GM23338 (cell line): ENCODE measurements at regions not wholly inside any gene's neighbourhood (a gene's known extent, or its start where the extent isn't known, plus 50 kb on each side); places are given as distances from the start of the nearest gene placed in this dataset.

Experiments
- ATAC-seq: fragments of 200-7000 bp; cut with Tn5 transposase; 3 replicates; pipeline ENCODE4 v1.9.1; 2020
- DNase-seq: peaks from one replicate; pipeline ENCODE4 v3.0.0-alpha.2; 2015; ENCODE audit warnings: low spot score
- H2AFZ ChIP-seq: fragments of 200-600 bp; sonication (generic); 2 replicates; pipeline ENCODE4 v1.8.0; 2016; ENCODE audit warnings: antibody characterized with exemption, mild to moderate bottlenecking, moderate library complexity
- H3F3A ChIP-seq: fragments of 200-600 bp; sonication (generic); replicated peaks from 2 replicates; pipeline ENCODE4 v1.8.0; 2017; ENCODE audit warnings: antibody characterized with exemption, mixed run types, low read depth
- H3K27ac ChIP-seq: fragments of 200-600 bp; sonication (generic); 2 replicates; pipeline ENCODE4 v1.6.1; 2016; ENCODE audit warnings: low read depth
- H3K27me3 ChIP-seq: fragments of 200-600 bp; sonication (generic); 2 replicates; pipeline ENCODE4 v1.8.0; 2016; ENCODE audit warnings: mild to moderate bottlenecking, mixed run types, moderate library complexity; ENCODE audit not compliant: insufficient read depth
- H3K36me3 ChIP-seq: fragments of 200-600 bp; sonication (generic); 2 replicates; pipeline ENCODE4 v1.8.0; 2016; ENCODE audit warnings: mild to moderate bottlenecking; ENCODE audit not compliant: insufficient read depth
- H3K4me1 ChIP-seq: fragments of 200-600 bp; sonication (generic); 2 replicates; pipeline ENCODE4 v1.8.0; 2016; ENCODE audit warnings: mild to moderate bottlenecking, moderate library complexity; ENCODE audit not compliant: insufficient read depth
- H3K4me2 ChIP-seq: fragments of 200-600 bp; sonication (generic); 2 replicates; pipeline ENCODE4 v1.7.1; 2017; ENCODE audit warnings: mixed run types
- H3K4me3 ChIP-seq: fragments of 200-600 bp; sonication (generic); 2 replicates; pipeline ENCODE4 v1.6.1; 2016; ENCODE audit warnings: mixed run types
- H3K79me2 ChIP-seq: fragments of 200-600 bp; sonication (generic); replicated peaks from 2 replicates; pipeline ENCODE4 v1.8.0; 2017; ENCODE audit warnings: mild to moderate bottlenecking; ENCODE audit not compliant: insufficient read depth
- H3K9me2 ChIP-seq: fragments of 200-600 bp; sonication (generic); 2 replicates; pipeline ENCODE4 v1.8.0; 2017; ENCODE audit not compliant: insufficient read depth
- H4K20me1 ChIP-seq: fragments of 200-600 bp; sonication (generic); replicated peaks from 2 replicates; pipeline ENCODE4 v1.8.0; 2017; ENCODE audit warnings: mild to moderate bottlenecking; ENCODE audit not compliant: insufficient read depth
- H3K27ac Mint-ChIP-seq: 2 replicates; pipeline ENCODE4 v1.8.0; 2020; ENCODE audit warnings: inconsistent platforms, mild to moderate bottlenecking, moderate library complexity, mixed read lengths
- H3K27me3 Mint-ChIP-seq: 3 replicates; pipeline ENCODE4 v1.8.0; 2022; ENCODE audit warnings: low read depth, mild to moderate bottlenecking, moderate library complexity, mixed read lengths, inconsistent platforms; ENCODE audit not compliant: insufficient read depth, poor library complexity
- H3K36me3 Mint-ChIP-seq: 3 replicates; pipeline ENCODE4 v1.8.0; 2021; ENCODE audit warnings: low read depth, mild to moderate bottlenecking, inconsistent platforms, moderate library complexity, mixed read lengths
- H3K4me1 Mint-ChIP-seq: 3 replicates; pipeline ENCODE4 v1.8.0; 2020; ENCODE audit warnings: mild to moderate bottlenecking, inconsistent platforms, mixed read lengths
- H3K4me3 Mint-ChIP-seq: 3 replicates; pipeline ENCODE4 v1.8.0; 2021; ENCODE audit warnings: moderate library complexity, mild to moderate bottlenecking, inconsistent platforms, mixed read lengths
- H3K9me3 Mint-ChIP-seq: 3 replicates; pipeline ENCODE4 v1.8.0; 2020; ENCODE audit warnings: moderate library complexity, mild to moderate bottlenecking, inconsistent platforms, mixed read lengths
- CREB1 ChIP-seq: fragments of 250-450 bp; sonication (Bioruptor Pico); IDR thresholded peaks from 2 replicates; pipeline ENCODE4 v1.5.0; 2020; ENCODE audit warnings: low read depth, mild to moderate bottlenecking, moderate library complexity
- NANOG ChIP-seq: IDR thresholded peaks from 2 replicates; pipeline ENCODE4 v1.6.1; 2016; ENCODE audit warnings: antibody characterized with exemption, borderline replicate concordance
- POLR2AphosphoS5 ChIP-seq: IDR thresholded peaks from 2 replicates; pipeline ENCODE4 v1.6.1; 2016; ENCODE audit warnings: antibody characterized with exemption, low read depth
- REST ChIP-seq: IDR thresholded peaks from one replicate; pipeline ENCODE4 v1.6.1; 2018; ENCODE audit warnings: antibody characterized with exemption; ENCODE audit not compliant: unreplicated experiment
- ZNF114 ChIP-seq: fragments of 250-450 bp; sonication (Bioruptor Pico); IDR thresholded peaks from 2 replicates; pipeline ENCODE4 v1.5.0; 2020; ENCODE audit warnings: mild to moderate bottlenecking, moderate library complexity
- TF ChIP-seq, protein P1 (sequence below), 2 experiments: fragments of 200-600 bp in 1 of 2; sonication (generic) in 1 of 2; conservative IDR thresholded peaks; 2 replicates each; pipeline versions ENCODE4 v1.5.1 to v1.6.1; 2016 to 2017; ENCODE audit warnings: antibody characterized with exemption in 2 of 2, low read depth in 2 of 2, mild to moderate bottlenecking in 2 of 2, moderate library complexity in 1 of 2
- TF ChIP-seq, protein P2 (sequence below): IDR thresholded peaks from 2 replicates; pipeline ENCODE4 v1.6.1; 2016; ENCODE audit warnings: antibody characterized with exemption

DNA sequence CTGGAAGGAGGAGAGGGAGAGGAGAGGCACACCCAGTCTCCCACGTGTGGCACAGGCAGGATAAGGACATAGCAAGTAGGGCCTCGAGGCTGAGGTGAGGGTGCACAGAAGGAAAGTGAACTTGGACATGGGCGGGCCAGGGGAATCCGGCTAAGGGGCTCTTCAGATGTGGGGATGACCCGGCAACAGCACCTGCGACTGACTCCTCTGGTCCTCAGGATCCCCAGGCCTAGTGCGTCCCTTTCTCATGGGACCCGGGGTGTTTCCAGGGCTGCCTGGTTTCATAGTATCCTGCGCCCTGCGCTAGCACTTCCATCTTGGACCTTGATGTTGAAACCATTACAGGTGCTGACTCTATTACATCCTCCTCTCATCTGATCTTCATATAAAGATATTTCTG is 96.1 kb upstream of the LYZL2 start (continued):
- TF ChIP-seq, protein P1, sequence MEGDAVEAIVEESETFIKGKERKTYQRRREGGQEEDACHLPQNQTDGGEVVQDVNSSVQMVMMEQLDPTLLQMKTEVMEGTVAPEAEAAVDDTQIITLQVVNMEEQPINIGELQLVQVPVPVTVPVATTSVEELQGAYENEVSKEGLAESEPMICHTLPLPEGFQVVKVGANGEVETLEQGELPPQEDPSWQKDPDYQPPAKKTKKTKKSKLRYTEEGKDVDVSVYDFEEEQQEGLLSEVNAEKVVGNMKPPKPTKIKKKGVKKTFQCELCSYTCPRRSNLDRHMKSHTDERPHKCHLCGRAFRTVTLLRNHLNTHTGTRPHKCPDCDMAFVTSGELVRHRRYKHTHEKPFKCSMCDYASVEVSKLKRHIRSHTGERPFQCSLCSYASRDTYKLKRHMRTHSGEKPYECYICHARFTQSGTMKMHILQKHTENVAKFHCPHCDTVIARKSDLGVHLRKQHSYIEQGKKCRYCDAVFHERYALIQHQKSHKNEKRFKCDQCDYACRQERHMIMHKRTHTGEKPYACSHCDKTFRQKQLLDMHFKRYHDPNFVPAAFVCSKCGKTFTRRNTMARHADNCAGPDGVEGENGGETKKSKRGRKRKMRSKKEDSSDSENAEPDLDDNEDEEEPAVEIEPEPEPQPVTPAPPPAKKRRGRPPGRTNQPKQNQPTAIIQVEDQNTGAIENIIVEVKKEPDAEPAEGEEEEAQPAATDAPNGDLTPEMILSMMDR (conservative IDR thresholded peaks at IDR 0.05; ENCODE audit: low read depth in 2 of 2) = no peak
- TF ChIP-seq NANOG (no peak), ZNF114 (CRISPR knock-in tag) (no peak), CREB1 (CRISPR knock-in tag) (no peak)

GRCh38 chr10:30724296-30724695 is 94.7 kb upstream of the LYZL2 start:
- Histone ChIP-seq H3K9me2 (no peaks in the 10 kb centered on the region), H3K27ac (no peak overlapping the region), H3K27me3 (no peaks in the 10 kb centered on the region), H3K79me2 (no peaks in the 10 kb centered on the region), H3K4me1 (peaks cover 34% of the 10 kb centered on the region), H3K4me2 (no peak overlapping the region), H3K4me3 (no peak overlapping the region), H4K20me1 (no peaks in the 10 kb centered on the region), H3F3A (0 out of 2 replicates have a peak, but pooled peaks cover 7% of the 10 kb centered on the region), H3K36me3 (no peaks in the 10 kb centered on the region), H2AFZ (no peak overlapping the region)
- Mint-ChIP-seq H3K4me3 (no peak overlapping the region), H3K27ac (no peak overlapping the region), H3K4me1 (peaks cover 38% of the 10 kb centered on the region), H3K36me3 (no peaks in the 10 kb centered on the region), H3K27me3 (peaks cover 4% of the 10 kb centered on the region), H3K9me3 (no peaks in the 10 kb centered on the region)
- no peak for DNase-seq
- TF ChIP-seq, protein P2, sequence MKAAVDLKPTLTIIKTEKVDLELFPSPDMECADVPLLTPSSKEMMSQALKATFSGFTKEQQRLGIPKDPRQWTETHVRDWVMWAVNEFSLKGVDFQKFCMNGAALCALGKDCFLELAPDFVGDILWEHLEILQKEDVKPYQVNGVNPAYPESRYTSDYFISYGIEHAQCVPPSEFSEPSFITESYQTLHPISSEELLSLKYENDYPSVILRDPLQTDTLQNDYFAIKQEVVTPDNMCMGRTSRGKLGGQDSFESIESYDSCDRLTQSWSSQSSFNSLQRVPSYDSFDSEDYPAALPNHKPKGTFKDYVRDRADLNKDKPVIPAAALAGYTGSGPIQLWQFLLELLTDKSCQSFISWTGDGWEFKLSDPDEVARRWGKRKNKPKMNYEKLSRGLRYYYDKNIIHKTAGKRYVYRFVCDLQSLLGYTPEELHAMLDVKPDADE = no peak
- TF ChIP-seq REST (no peak), POLR2AphosphoS5 (no peak), NANOG (no peak)
- TF ChIP-seq, protein P1 (conservative IDR thresholded peaks at IDR 0.05; ENCODE audit: low read depth in 2 of 2) = 0 out of 4 replicates have a peak, but pooled peaks of 1 of the 2 experiments have one; percentile 13
- ATAC-seq = no peak
